ENCODE measurements at regions not wholly inside any gene's neighbourhood (a gene's known extent, or its start where the extent isn't known, plus 50 kb on each side); places are given as distances from the start of the nearest gene placed in this dataset.

GRCh38 chr6:144340541-144341371 lies 55.6 kb downstream of the UTRN start:
- no peak for TF ChIP-seq CTCF (IDR thresholded peaks at IDR 0.05)
- no peak for TF ChIP-seq POLR2A (IDR thresholded peaks at IDR 0.05)
